GM21529 (cell line): ENCODE measurements at regions not wholly inside any gene's neighbourhood (a gene's known extent, or its start where the extent isn't known, plus 50 kb on each side); places are given as distances from the start of the nearest gene placed in this dataset.

Source experiments
- ATAC-seq: cut with Tn5 transposase; IDR thresholded peaks from one replicate; pipeline ENCODE4 v1.9.1; 2021; ENCODE audit not compliant: unreplicated experiment

- ATAC-seq: no peak
These were observed 507.5 kb downstream of the TMEM232 start for GRCh38 chr5:110218981-110219380.

GRCh38 chr5:110219769-110220168, 506.7 kb downstream of the TMEM232 start:
- ATAC-seq: no peak

GRCh38 chr5:110221036-110221435, 505.4 kb downstream of the TMEM232 start:
- ATAC-seq: no peak

- ATAC-seq: no peak
These were observed 502.4 kb downstream of the TMEM232 start for GRCh38 chr5:110224050-110224449.

GRCh38 chr5:110225949-110226348, 500.5 kb downstream of the TMEM232 start:
- no peak for ATAC-seq

GRCh38 chr5:110239786-110240185, 486.7 kb downstream of the TMEM232 start:
- no peak for ATAC-seq

- ATAC-seq: no peak
These were observed 483.5 kb downstream of the TMEM232 start for GRCh38 chr5:110242950-110243349.

GRCh38 chr5:110248921-110249320, 477.6 kb downstream of the TMEM232 start:
- no peak for ATAC-seq

GRCh38 chr5:110250355-110250754, 476.1 kb downstream of the TMEM232 start:
- ATAC-seq: no peak

GRCh38 chr5:110250755-110251154, 475.7 kb downstream of the TMEM232 start:
- ATAC-seq: no peak

GRCh38 chr5:110251366-110251765, 475.1 kb downstream of the TMEM232 start:
- no peak for ATAC-seq

- ATAC-seq: no peak
These were observed 471.3 kb downstream of the TMEM232 start for GRCh38 chr5:110255194-110255593.

- ATAC-seq: no peak
These were observed 470.2 kb downstream of the TMEM232 start for GRCh38 chr5:110256298-110256697.

- ATAC-seq: no peak
These were observed 468.5 kb downstream of the TMEM232 start for GRCh38 chr5:110257971-110258370.

- no peak for ATAC-seq
These were observed 467.8 kb downstream of the TMEM232 start for GRCh38 chr5:110258460-110259216.

GRCh38 chr5:110262749-110263148, 463.7 kb downstream of the TMEM232 start:
- no peak for ATAC-seq

GRCh38 chr5:110264661-110265060, 461.8 kb downstream of the TMEM232 start:
- ATAC-seq: no peak

GRCh38 chr5:110265162-110265561, 461.3 kb downstream of the TMEM232 start:
- ATAC-seq: no peak

- ATAC-seq: no peak
These were observed 458.8 kb downstream of the TMEM232 start for GRCh38 chr5:110267714-110268113.

- no peak for ATAC-seq
These were observed 458.2 kb downstream of the TMEM232 start for GRCh38 chr5:110268283-110268682.

- ATAC-seq: peak; percentile 55
These were observed 457.5 kb downstream of the TMEM232 start for GRCh38 chr5:110268985-110269384.

GRCh38 chr5:110269478-110270142, 456.9 kb downstream of the TMEM232 start:
- no peak for ATAC-seq

GRCh38 chr5:110275878-110276277, 450.6 kb downstream of the TMEM232 start:
- no peak for ATAC-seq
